SKM-1 treated with dmso at 0.1 percent for 144 hours (cell line): ENCODE measurements at regions not wholly inside any gene's neighbourhood (a gene's known extent, or its start where the extent isn't known, plus 50 kb on each side); places are given as distances from the start of the nearest gene placed in this dataset.
A peak's percentile ranks its signal among the peaks of the same experiment; 100 is the strongest.

Source experiments
- DNase-seq: peaks from one replicate; lab custom pipeline; 2025; ENCODE audit not compliant: unreplicated experiment; lab: John Stamatoyannopoulos, UW

DNA sequence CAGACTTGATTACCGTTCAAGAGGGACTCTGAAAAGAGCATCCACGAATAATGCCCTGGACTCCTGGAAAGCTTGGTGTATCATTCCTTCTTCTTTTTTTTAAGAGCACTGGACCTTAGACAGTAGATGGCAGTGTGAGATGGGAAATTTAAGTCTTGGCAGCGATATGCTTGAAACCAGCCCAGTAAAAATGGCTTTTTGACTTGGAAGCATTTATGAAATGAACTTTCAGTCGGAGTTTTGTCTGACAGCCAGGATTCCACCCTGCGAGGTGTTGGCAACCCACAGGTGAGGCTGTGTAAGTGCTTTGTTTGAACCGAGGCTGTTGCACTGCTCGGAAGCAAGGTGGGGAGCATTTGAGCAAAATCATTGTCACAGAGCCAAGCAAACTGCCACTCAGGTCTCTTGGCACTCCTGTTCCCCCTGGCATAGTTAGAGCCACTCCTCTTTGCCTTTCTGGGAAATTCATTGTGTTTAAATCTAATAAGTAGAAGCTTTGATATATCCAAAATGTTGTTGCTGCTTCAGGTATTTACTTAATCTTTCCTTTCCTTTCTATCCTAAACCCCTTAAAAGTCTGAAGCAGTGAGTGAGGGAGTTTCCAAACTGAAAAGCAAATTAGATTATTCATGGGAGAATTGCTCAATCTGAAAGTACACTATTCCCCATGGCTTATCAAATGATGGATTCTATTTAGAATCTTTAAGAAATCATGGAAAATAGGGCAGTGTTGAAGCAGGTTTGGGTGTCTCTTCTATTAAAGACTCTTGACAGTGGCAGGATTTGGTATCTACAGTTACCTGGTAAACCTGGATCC, 272.8 kb upstream of the SLC35B3 start:
- peak; percentile 34 for DNase-seq

DNA sequence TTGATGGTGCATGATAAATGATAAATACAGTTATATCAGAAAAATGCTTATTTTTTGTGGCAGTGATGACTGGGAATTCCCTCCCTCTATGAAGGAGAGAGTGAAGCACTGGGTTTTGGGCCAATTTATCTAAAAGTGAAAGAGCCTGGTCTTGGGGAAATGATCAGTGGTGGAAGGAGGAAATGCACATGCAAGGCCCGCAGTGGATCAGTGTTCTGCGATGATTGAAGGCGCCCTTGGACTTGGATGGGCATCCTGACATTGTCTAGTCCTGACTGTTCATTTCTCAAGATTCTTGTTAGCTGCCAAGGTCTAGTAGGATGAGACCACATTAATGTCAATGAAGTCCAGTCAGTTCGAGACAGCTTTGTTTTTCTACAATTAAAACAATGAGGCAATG, 272.0 kb upstream of the SLC35B3 start:
- DNase-seq: no peak

DNA sequence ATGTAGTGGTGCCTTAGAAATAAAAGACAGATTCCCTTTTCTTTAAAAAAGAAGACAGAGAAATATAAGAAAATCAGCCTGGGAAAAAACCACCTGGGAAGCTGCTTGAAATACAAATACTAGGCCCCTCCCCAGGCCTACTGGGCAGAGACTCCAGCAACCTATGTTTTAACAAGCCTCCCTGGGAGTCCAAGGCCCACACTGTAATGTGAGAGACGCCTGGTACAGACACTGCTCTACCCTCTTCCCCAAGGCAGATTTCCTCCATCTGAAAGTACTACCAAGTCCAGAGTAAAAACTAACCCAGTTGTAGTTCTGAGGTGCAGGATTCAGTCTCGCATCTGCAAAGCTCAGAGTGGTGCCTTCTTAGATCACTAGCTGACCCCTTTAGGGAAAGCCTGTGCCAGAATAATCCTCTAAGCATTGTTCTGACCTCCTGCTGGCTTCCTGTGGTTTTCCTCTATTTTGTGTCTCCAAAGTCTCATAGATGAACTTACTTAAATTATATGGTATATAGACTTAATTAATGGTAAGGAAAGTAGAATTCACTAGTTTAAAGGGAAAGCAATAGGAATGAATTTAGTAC, 270.2 kb upstream of the SLC35B3 start:
- no peak for DNase-seq

DNA sequence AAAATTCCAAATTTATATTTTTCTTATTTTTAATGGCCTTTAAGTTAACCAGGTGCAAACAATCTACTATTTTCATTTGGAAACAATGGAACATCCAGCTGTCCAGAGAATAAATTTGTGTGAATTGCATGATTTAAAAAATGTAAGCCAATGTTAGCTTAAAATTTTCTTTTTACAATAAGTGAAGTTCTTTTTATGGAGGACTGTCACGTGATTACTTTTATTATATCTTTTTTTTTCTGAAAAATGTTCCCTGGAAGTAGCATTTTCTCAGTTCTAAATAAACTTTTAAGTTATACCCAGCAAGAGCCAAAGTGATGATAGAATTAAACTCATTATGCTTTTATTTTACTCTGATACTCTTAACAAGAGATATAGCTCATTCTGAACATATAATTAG, 267.7 kb upstream of the SLC35B3 start:
- no peak for DNase-seq

DNA sequence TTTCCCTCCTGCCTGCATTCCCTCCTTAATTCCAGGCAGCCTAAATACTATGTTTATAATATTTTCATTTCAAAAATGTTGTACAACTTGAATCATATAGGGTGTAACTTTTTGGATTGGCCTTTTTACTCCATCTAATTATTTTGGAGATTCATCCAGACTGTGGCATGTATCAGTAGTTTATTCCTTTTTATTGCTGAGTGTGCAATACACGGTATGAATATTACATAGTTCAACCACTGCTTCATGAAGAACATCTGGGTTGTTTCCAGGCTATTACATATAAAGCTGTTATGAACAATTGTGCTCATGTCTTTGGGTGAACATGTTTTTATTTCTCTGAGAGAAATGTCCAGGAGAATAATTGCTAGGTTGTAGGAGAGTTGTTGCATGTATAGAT, 253.5 kb upstream of the SLC35B3 start:
- DNase-seq: no peak

DNA sequence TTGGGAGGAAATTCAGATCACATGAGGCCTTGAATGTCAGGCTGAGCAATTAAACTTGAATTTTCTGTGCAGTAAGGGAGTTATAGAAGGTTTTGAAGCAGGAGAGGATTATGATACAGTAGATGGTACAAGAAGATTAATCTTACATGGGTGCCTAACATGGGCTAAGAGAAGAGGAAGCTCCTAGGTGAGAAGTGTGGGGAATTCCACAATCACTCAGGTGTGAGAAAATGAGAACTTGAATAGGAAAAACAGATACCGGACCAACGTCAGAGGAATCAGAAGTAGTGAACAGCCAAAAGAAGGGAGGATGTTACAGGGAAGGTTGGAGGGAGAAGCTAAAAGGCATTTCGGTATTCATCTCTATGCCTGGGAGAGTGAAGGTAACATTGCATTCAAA, 250.7 kb upstream of the SLC35B3 start:
- no peak for DNase-seq

DNA sequence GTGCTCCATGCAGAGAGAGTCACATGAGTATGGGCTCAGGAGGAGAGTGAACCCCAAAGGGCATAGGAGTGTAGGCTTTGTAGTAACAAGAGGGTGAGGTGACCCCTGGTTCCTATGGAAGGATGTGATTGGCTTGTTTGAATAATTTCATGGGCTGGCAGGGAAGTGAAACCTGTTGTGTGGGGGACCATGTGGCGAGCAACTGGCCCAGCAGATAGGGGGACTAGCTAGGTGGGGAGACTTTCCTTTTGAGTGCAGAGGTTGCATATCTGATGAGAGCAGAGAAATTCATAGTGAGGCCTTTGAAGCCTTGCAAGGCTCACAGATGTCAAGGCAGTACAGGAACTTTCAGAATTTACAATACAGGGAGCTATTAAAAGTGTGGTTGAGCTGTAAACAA, 247.9 kb upstream of the SLC35B3 start:
- no peak for DNase-seq

DNA sequence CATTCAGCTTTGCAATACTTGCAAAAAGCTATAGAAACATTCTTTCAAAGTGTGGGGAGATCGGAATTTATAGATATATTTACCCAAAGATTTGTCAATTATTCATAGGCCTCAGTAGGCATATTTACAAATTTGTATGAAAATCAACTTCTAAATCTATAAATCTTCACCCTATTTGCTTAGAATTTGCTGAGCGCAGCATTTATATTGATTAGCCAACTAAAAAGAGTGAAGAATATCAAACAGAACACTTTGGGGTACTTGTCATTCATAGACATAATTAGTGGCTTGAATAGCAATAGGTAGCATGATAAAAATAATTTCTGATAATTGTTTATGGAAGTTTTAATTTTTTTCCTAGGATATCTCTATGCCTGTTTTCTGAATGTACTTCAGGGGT, 244.5 kb upstream of the SLC35B3 start:
- DNase-seq: no peak

DNA sequence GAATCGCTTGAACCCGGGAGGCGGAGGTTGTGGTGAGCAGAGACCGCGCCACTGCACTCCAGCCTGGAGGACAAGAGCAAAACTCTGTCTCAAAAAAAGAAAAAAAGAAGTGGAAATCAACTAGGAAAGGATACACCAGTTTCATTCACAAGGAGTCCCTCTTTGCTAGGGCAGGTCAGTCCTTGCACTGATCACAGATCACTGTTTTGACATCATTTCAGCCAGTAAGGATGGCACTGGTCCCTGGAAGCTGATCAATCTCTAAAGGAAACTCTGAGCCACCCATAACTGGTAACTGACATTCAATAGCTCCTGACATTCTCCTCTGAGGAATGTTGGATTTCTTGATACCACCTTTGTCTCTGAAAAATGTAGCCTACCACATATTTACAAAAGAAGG, 243.1 kb upstream of the SLC35B3 start:
- DNase-seq: no peak

DNA sequence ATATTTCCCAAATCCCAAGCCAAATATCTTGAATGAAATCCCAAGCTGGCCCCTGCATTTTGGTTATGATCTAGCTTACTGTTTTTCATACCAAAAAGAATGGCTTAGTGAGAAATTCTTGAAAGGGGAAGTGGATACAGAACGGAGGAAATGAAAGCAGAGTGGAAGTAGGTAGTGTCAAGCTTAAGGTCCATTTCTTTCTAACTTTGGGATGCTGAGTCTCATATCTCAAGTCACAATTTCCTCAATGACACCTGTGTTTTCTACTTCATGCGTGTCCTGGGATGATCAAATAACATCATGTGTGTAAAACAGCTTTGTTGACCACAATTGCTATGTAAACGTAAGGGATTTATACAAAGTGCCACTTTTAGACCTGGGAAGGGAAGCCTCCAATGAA, 238.8 kb upstream of the SLC35B3 start:
- peak; percentile 39 for DNase-seq

DNA sequence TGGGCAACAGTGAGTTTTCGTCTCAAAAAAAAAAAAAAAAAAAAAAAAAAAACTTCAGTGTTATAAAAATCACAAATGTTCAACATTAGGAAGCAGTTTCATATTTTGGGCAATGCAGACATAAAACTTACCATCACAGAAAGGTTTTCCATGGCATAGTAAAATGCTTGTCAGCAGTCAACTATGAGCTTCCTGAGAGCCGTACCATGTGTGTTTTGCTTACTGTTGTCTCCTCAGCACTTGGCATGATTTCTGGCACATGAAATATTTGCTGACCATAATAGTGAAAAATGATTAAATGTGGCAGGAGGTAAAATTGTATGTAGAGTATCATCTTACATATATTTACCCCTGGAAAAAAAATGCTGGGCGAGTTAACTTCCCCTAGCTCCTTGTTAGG, 237.5 kb upstream of the SLC35B3 start:
- DNase-seq: no peak

DNA sequence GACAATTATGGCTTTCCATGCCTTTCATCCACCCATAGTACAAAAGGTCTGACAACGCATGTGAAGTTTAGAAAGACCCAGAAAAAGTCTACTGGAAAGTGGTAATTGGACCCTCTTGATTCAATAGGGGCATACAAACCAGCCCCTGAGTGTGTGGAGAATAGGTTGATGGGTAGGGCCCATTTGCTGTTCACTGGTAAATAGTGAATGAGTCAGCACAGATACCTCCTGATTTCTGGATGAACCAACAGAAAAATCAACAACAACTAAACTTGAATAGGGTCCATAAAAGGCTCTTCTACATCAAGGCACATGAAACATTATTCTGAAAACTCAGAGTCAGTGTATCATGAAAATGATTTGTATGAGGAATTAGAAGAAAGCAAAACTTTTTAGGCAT, 235.4 kb upstream of the SLC35B3 start:
- no peak for DNase-seq

DNA sequence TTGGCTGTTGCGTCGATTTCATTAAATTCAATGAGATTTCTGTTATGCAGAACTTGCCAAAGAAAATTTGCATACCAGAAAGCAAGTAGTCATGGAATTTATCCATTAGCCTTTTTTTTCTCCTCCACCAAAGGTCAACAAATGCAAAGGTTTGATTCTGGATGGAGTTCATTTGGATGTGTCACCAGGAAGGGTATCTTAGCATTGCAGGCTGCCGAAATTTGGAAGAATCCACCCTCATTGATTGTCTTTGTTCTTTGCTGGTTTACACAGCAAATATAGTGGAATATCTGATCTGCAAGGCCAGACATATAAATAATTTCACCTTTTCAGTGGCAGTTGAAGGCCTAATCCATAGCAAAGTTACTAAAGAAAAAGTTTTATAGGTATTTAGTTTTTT, 229.4 kb upstream of the SLC35B3 start:
- DNase-seq: no peak

DNA sequence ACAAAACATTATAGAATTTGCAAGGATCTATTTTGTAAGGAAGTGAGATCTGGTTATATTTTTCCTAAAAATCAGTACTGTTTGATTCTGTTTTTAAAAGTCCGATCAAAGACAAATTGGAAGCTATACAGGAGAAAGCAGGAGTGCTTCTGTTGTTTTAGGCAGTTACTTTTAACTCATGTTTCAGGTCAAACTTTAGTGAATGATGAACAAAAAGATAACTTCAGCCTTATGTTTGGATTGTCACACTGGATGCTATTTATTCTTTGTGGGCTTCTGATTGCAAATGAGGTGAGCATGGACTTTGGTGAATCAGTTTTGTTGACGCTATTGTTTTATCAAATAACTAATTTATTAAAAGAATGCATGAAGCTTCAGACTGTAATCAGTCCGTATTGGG, 228.7 kb upstream of the SLC35B3 start:
- DNase-seq: no peak

DNA sequence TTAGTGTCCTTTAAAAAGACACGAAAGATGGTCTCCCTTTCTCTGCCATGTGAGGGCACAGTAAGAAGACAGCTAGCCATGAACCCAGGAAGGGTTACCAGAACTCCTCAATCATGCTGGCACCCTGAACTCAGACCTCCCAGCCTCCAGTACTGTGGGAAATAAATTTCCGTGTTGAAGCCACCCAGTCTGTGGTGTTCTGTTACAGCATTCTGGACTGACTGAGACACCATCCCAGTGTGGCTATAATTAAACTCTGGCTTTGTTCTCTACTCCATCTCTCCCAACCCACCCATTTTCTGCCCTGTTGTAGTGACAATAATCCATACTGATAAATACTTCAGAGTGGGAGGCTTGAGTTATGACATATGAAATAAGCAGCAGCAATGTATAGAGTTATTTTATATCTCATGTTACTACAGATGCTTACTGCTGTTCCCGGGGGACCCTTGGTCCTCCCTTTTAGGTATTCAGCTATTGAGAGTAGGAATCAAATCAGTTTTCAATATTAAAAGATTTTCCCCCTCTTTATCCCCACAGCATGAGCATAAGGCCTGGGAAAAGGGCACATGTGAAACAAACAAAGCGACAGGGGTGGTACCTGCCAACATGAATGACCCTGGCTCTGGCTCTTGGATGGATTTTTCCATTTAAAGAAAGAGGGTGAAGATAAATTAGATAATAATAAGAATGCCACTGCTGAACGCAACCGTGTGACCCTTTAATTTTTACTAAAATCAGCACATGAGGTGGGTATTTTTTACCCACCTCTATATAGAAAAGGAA, 224.3 kb upstream of the SLC35B3 start:
- no peak for DNase-seq

DNA sequence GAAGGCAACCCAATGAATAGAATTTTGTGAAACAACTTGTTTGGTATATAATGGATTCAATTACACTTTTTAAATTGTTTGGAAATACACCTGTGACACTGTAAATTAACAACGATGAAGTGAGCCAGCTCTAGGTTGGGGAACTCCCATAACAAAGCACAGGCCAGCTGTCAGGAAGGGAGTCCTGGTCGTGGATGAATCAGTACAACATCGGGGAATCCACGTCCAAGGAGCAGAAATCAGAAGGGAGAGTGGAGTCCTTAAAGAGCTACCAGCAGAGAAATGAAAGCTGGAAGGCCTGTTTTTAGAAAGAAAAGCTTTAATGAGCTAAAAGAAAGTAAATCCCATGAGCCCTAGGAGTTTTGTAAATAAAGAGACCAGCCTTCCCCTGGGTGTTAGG, 223.1 kb upstream of the SLC35B3 start:
- no peak for DNase-seq

DNA sequence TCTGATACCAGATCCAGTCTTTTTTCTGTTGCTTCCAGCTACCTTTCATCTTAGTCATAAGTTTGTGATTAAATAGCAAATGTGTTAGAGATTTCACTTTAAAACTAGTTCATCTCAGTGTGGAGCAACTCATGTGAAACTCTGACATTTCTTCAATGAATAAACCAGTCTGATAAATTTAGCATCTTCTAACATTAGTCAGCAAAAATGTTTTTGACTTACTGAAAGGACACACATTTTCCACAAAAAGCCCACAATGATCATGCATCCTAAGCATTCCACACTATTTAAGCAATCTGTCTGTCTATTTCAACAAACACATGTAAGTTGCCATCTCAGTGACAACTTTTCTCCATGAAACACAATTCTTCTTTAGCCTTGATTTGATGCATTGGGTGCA, 222.2 kb upstream of the SLC35B3 start:
- no peak for DNase-seq

DNA sequence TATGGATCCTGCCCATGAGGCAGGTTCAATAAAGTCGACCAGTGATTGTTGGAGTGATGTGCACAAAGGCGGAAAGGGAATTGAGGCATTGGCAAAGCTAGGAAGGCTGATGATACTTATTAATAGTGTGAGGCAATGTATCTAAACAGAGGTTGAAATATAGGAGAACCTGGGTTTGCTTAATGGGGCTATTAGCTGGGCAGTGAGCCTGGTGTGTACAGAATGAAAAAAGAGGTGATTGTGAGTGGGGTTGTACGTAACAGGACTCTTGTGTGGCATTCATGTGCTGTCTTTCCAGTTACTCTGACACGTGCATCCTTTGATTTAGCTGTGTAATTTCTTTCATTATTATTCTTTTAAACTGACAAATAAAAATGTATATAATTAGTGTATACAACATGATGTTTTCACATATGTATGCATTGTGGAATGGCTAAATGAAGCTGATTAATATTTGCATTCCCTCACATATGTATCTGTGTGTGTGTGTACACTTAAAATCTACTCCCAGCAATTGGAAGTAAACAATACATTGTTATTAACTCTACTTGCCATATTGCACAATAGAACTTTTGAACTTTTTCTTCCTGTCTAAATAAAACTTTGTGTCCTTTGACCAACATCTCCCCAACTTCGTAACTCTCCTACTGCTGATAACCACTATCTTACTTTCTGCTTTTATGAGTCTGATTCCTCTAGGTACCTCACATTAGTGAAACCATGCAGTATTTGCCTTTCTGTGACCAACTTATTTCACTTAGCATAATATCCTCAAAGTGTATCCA, 220.5 kb upstream of the SLC35B3 start:
- no peak for DNase-seq

DNA sequence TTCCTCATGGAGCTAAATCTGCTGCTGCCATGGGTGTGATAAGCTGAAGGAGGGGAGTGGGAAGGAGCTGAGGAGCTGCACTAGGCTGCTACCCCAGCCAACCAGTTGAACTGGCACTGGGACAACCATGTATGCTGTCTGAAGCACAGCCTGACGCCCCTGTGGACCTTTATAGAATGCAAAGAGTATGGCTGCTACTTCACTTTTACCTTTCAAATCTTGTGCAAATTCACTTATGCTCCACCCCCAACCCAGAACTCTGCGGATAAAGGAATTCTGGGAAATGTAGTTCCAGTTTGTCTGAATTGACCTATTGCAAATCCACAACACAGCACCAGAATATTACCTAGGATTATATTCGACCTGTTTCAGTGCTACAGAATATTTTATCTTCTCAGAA, 217.4 kb upstream of the SLC35B3 start:
- no peak for DNase-seq

DNA sequence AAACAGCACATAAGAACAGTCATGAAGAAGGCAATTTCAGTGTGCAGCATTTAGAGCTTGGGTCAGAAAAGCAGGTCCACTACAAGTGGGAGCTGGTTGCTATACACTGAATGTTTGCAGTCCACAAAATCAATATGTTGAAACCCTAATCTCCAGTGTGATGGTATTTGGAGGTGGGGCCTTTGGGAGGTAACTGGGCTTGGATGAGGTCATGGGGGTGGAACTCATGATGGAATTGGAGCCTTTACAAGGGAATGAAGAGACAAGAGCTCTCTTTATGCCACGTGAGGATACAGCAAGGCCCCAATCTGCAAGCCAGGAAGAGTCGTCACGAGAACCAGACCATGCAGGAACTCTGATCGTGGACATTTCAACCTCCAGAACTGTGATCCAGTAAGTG, 216.7 kb upstream of the SLC35B3 start:
- no peak for DNase-seq

DNA sequence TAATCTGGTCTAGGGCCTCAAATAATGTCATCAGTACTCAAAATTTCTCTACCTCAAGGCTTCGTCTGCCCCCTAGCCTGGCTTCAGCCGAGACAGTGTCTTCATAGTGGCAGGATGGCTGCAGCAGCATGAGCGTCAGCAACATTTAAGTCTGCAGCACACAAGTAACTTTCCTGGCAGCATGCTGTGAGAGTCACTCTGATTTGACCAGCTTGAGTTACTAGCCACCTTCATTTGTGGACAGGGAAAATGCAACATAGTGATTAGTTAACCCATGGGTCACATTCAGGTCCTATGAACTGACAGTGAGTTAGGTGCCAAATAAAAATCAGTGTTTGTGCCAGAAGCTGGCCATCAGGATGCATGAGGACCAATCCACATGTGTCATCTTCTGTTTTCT, 209.9 kb upstream of the SLC35B3 start:
- DNase-seq: no peak
